Smooth muscle cell (in vitro differentiated cells): ENCODE measurements at regions not wholly inside any gene's neighbourhood (a gene's known extent, or its start where the extent isn't known, plus 50 kb on each side); places are given as distances from the start of the nearest gene placed in this dataset.

Experiments
- DNase-seq: peaks from one replicate; lab custom pipeline; 2025; ENCODE audit not compliant: unreplicated experiment; lab: John Stamatoyannopoulos, UW
- H2AFZ ChIP-seq: fragments of 200-600 bp; sonication (generic); 2 replicates; pipeline ENCODE4 v1.6.0; 2016; ENCODE audit warnings: antibody characterized with exemption, low read depth, mild to moderate bottlenecking
- H3F3A ChIP-seq: fragments of 200-600 bp; sonication (generic); 2 replicates; pipeline ENCODE4 v1.6.0; 2017; ENCODE audit warnings: antibody characterized with exemption, low read depth
- H3K27ac ChIP-seq: fragments of 200-600 bp; sonication (generic); 2 replicates; pipeline ENCODE4 v1.5.1; 2016; ENCODE audit warnings: low read depth, mild to moderate bottlenecking
- H3K27me3 ChIP-seq: fragments of 200-600 bp; sonication (generic); 2 replicates; pipeline ENCODE4 v1.6.1; 2016; ENCODE audit warnings: low read depth, mild to moderate bottlenecking
- H3K36me3 ChIP-seq: fragments of 200-600 bp; sonication (generic); 2 replicates; pipeline ENCODE4 v1.5.1; 2016; ENCODE audit warnings: low read depth
- H3K4me1 ChIP-seq: fragments of 200-600 bp; sonication (generic); 2 replicates; pipeline ENCODE4 v1.5.1; 2016; ENCODE audit warnings: low read depth
- H3K4me2 ChIP-seq: fragments of 200-600 bp; sonication (generic); 2 replicates; pipeline ENCODE4 v1.6.0; 2016; ENCODE audit warnings: mild to moderate bottlenecking
- H3K4me3 ChIP-seq: fragments of 200-600 bp; sonication (generic); 2 replicates; pipeline ENCODE4 v1.5.1; 2016; ENCODE audit warnings: mild to moderate bottlenecking
- H3K79me2 ChIP-seq: fragments of 200-600 bp; sonication (generic); 2 replicates; pipeline ENCODE4 v1.6.0; 2016; ENCODE audit warnings: low read depth, mild to moderate bottlenecking
- H3K9ac ChIP-seq: fragments of 200-600 bp; sonication (generic); 2 replicates; pipeline ENCODE4 v1.6.0; 2016; ENCODE audit warnings: low read depth
- H3K9me3 ChIP-seq: fragments of 200-600 bp; sonication (generic); replicated peaks from 2 replicates; pipeline ENCODE4 v1.5.1; 2016; ENCODE audit warnings: low read depth
- H4K20me1 ChIP-seq: fragments of 200-600 bp; sonication (generic); 2 replicates; pipeline ENCODE4 v1.6.0; 2016; ENCODE audit warnings: low read depth
- WGBS: methylation state at CpG from one replicate; pipeline ENCODE4 v1.1.7; 2016; ENCODE audit warnings: low lambda C conversion rate; 5-methylcytosine and 5-hydroxymethylcytosine counted together
- TF ChIP-seq, protein P1 (sequence below): fragments of 200-600 bp; sonication (generic); IDR thresholded peaks from 2 replicates; pipeline ENCODE4 v1.5.1; 2017; ENCODE audit warnings: borderline replicate concordance, mild to moderate bottlenecking, antibody characterized with exemption; ENCODE audit not compliant: insufficient read depth, poor library complexity, severe bottlenecking

DNA sequence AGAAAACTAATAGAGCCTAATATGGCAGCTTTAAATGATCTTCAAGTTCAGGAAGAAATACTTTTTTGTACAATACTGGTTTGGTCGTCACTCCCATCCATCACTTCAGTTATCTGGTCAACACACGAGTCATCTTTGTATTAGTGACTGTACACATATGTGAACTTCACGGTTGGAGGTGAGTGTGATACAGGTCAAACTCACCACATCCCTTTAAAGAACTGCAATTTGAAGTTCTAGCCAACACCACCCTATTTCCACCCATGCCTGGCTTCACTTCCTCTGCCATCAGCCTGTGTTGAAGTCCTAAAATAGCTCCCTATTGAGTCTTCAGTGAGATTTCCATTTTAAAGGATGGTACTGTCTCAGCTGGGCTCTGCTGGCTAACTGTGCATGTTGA is 361.9 kb downstream of the TXNL1 start:
- no peak overlapping the region for H3K4me2 ChIP-seq
- no peaks in the 10 kb centered on the region for H3K36me3 ChIP-seq
- TF ChIP-seq, protein P1, sequence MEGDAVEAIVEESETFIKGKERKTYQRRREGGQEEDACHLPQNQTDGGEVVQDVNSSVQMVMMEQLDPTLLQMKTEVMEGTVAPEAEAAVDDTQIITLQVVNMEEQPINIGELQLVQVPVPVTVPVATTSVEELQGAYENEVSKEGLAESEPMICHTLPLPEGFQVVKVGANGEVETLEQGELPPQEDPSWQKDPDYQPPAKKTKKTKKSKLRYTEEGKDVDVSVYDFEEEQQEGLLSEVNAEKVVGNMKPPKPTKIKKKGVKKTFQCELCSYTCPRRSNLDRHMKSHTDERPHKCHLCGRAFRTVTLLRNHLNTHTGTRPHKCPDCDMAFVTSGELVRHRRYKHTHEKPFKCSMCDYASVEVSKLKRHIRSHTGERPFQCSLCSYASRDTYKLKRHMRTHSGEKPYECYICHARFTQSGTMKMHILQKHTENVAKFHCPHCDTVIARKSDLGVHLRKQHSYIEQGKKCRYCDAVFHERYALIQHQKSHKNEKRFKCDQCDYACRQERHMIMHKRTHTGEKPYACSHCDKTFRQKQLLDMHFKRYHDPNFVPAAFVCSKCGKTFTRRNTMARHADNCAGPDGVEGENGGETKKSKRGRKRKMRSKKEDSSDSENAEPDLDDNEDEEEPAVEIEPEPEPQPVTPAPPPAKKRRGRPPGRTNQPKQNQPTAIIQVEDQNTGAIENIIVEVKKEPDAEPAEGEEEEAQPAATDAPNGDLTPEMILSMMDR = no peak
- 78% methylated on average over 3 of the region's 3 CpGs for WGBS
- no peak overlapping the region for H3K27ac ChIP-seq
- no peaks in the 10 kb centered on the region for H3K4me1 ChIP-seq
- no peaks in the 10 kb centered on the region for H4K20me1 ChIP-seq
- no peaks in the 10 kb centered on the region for H3K27me3 ChIP-seq
- H3K79me2 ChIP-seq = no peaks in the 10 kb centered on the region
- DNase-seq = no peak
- H3K9me3 ChIP-seq = no peaks in the 10 kb centered on the region
- no peak overlapping the region for H3K4me3 ChIP-seq
- H3F3A ChIP-seq = no peaks in the 10 kb centered on the region
- H3K9ac ChIP-seq = no peak overlapping the region
- H2AFZ ChIP-seq = no peak overlapping the region

DNA sequence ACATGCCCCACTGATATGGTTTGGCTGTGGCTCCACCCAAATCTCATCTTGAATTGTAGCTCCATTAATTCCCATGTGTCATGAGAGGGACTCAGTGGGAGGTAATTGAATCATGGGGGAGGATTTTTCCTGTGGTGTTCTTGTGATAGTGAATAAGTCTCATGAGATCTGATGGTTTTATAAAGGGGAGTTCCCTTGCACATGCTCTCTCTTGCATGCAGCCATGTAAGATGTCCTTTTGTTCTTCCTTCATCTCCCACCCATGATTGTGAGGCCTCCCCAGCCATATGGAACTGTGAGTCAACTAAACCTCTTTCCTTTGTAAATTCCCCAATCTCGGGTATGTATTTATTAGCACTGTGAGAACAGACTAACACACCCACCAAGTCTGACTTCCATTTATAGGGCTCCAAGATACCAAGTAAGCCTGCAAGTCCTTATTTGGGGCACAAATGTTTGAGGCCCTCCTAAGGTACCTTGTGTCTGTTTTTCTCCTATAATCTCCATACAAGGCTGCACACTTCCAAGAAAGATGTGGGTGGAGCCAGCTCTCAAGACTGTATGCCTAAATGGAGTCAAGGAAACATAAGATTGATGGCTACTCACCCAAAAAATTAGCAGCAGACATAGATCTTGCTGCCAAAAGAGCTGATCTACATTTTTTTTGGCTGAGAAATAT is 364.7 kb downstream of the TXNL1 start:
- Histone ChIP-seq H2AFZ (no peak overlapping the region), H3K27ac (no peak overlapping the region), H3K36me3 (no peaks in the 10 kb centered on the region), H3K27me3 (no peaks in the 10 kb centered on the region), H3K4me1 (no peaks in the 10 kb centered on the region), H3K9me3 (no peaks in the 10 kb centered on the region), H4K20me1 (no peaks in the 10 kb centered on the region), H3F3A (no peaks in the 10 kb centered on the region), H3K4me2 (no peak overlapping the region), H3K9ac (no peak overlapping the region), H3K4me3 (no peak overlapping the region), H3K79me2 (no peaks in the 10 kb centered on the region)
- DNase-seq = no peak
- WGBS = 30% methylated on average over 1 of the region's 1 CpG
- TF ChIP-seq, protein P1 = no peak

DNA sequence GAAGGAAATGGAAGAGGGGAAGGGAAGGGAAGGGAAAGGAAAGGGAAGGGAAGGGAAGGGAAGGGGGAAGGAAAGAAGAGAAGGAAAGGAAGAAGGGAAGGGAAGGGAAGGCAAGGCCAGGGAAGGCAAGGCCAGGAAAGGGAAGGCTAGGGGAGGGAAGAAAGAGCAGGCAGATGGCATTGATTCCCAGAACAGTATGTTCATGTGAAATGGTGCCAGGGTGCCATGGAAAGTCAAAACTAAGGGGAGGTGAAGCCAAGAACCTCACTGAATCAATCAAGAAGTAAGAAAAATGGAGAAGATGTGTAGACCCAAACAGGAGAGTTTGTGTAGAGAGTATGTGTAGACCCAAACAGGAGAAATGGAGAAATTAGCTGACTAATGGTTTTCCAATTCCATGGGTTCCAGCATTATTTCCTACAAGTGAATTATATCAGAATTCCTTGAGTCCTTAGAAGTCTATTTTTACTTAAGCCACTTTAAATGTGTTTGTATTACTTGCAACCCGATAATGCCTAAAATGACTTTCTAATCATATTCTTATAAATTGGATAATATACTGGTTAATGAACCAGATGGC is 367.6 kb downstream of the TXNL1 start:
- H2AFZ ChIP-seq = no peak overlapping the region
- H3K4me3 ChIP-seq = no peak overlapping the region
- H3K79me2 ChIP-seq = no peaks in the 10 kb centered on the region
- no peak overlapping the region for H3K27ac ChIP-seq
- H3F3A ChIP-seq = no peaks in the 10 kb centered on the region
- no peaks in the 10 kb centered on the region for H4K20me1 ChIP-seq
- H3K27me3 ChIP-seq = no peaks in the 10 kb centered on the region
- H3K9me3 ChIP-seq = no peaks in the 10 kb centered on the region
- no peak overlapping the region for H3K4me2 ChIP-seq
- whole genome bisulfite sequencing = 100% methylated on average over 1 of the region's 1 CpG
- no peaks in the 10 kb centered on the region for H3K36me3 ChIP-seq
- DNase-seq = no peak
- TF ChIP-seq, protein P1 = no peak
- H3K9ac ChIP-seq = no peak overlapping the region
- no peaks in the 10 kb centered on the region for H3K4me1 ChIP-seq

DNA sequence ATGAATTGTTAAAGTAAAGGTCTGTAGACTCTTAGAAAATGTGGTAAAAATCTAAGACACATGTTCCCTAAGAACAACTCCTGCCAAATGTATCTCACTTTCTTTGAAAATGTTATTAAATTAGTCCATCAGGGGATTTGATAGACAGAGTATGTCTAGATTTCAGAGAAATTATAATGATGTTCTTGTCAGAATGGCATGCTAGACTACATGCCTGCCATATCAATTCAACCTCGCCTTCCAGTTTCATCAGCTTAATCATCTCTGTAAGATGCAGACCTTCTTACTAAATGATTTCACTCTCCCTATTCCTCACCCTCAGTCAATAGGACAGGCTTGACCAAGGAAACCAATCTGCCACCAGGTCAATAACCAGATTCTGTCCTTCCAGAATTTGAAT is 368.4 kb downstream of the TXNL1 start:
- Histone ChIP-seq H3K36me3 (no peaks in the 10 kb centered on the region), H3K27me3 (no peaks in the 10 kb centered on the region), H3K9ac (no peak overlapping the region), H3K4me2 (no peak overlapping the region), H3K9me3 (no peaks in the 10 kb centered on the region), H3K79me2 (no peaks in the 10 kb centered on the region), H4K20me1 (no peaks in the 10 kb centered on the region), H2AFZ (no peak overlapping the region), H3K4me1 (no peaks in the 10 kb centered on the region), H3K4me3 (no peak overlapping the region), H3F3A (no peaks in the 10 kb centered on the region), H3K27ac (no peak overlapping the region)
- no peak for DNase-seq
- 93% methylated on average over 1 of the region's 1 CpG for WGBS
- TF ChIP-seq, protein P1 = no peak
